Fibroblast of lung (primary cell): ENCODE measurements at regions not wholly inside any gene's neighbourhood (a gene's known extent, or its start where the extent isn't known, plus 50 kb on each side); places are given as distances from the start of the nearest gene placed in this dataset.

Experiments used
- DNase-seq, 2 donors: peaks; one replicate each; pipeline versions ENCODE4 v3.0.0 to v3.0.0-alpha.2; 2010; ENCODE audit warnings: low read depth in 2 of 2
- H2AFZ ChIP-seq: 2 replicates; pipeline ENCODE4 v1.5.1; 2012; ENCODE audit warnings: low read length, control low read depth, inconsistent platforms
- H3K27ac ChIP-seq: 2 replicates; pipeline ENCODE4 v1.5.1; 2011; ENCODE audit warnings: low read length, control low read depth; ENCODE audit not compliant: insufficient read depth
- H3K27me3 ChIP-seq: 2 replicates; pipeline ENCODE4 v1.5.1; 2011; ENCODE audit warnings: mild to moderate bottlenecking, low read length; ENCODE audit not compliant: control insufficient read depth, insufficient read depth
- H3K36me3 ChIP-seq: 2 replicates; pipeline ENCODE4 v1.5.1; 2011; ENCODE audit warnings: low read length; ENCODE audit not compliant: control insufficient read depth, insufficient read depth
- H3K4me1 ChIP-seq: 2 replicates; pipeline ENCODE4 v1.5.1; 2011; ENCODE audit warnings: low read length; ENCODE audit not compliant: control insufficient read depth, insufficient read depth; ENCODE audit errors: extremely low read depth
- H3K4me2 ChIP-seq: 2 replicates; pipeline ENCODE4 v1.5.1; 2011; ENCODE audit warnings: low read length, control low read depth; ENCODE audit not compliant: insufficient read depth; ENCODE audit errors: extremely low read depth
- H3K4me3 ChIP-seq, 4 experiments: fragments of 200-600 bp in 1 of 4; sonication (generic) in 1 of 4; replicated peaks in 1 of 4; 2 replicates each; pipeline ENCODE4 v1.5.1; 2011 to 2016; ENCODE audit warnings: low read length in 4 of 4, low read depth in 3 of 4, mild to moderate bottlenecking in 3 of 4, control low read depth in 2 of 4, inconsistent platforms in 1 of 4, mixed read lengths in 1 of 4; ENCODE audit not compliant: insufficient read depth in 1 of 4; ENCODE audit errors: control extremely low read depth in 1 of 4
- H3K79me2 ChIP-seq: 2 replicates; pipeline ENCODE4 v1.5.1; 2012; ENCODE audit warnings: mild to moderate bottlenecking, low read length, inconsistent platforms; ENCODE audit not compliant: control insufficient read depth, insufficient read depth
- H3K9ac ChIP-seq: 2 replicates; pipeline ENCODE4 v1.5.1; 2011; ENCODE audit warnings: mild to moderate bottlenecking, low read length, control low read depth; ENCODE audit not compliant: insufficient read depth
- H3K9me3 ChIP-seq: 2 replicates; pipeline ENCODE4 v1.5.1; 2012; ENCODE audit warnings: low read depth, low read length; ENCODE audit not compliant: control insufficient read depth, insufficient read depth
- H4K20me1 ChIP-seq: 2 replicates; pipeline ENCODE4 v1.5.1; 2011; ENCODE audit warnings: low read length; ENCODE audit not compliant: control insufficient read depth, insufficient read depth; ENCODE audit errors: extremely low read depth
- EZH2 ChIP-seq: IDR thresholded peaks from 2 replicates; pipeline ENCODE4 v1.5.1; 2012; ENCODE audit warnings: low read length, control low read depth, mild to moderate bottlenecking; ENCODE audit errors: missing control alignments
- TF ChIP-seq, protein P1 (sequence below), 2 donors: IDR thresholded peaks in 1 of 2; conservative IDR thresholded peaks in 1 of 2; 1 replicate in 1 of 2; 2 replicates in 1 of 2; pipeline ENCODE4 v1.5.1; 2011 to 2012; ENCODE audit warnings: low read length in 2 of 2, control low read depth in 1 of 2, inconsistent platforms in 1 of 2, low read depth in 1 of 2, mild to moderate bottlenecking in 1 of 2

- Histone ChIP-seq H3K27me3 (no peaks in the 10 kb centered on the region), H3K4me3 (no peak overlapping the region), H3K9ac (no peak overlapping the region), H3K27ac (no peak overlapping the region), H3K4me1 (no peaks in the 10 kb centered on the region), H3K36me3 (no peaks in the 10 kb centered on the region), H3K79me2 (no peaks in the 10 kb centered on the region), H4K20me1 (no peaks in the 10 kb centered on the region), H3K9me3 (no peaks in the 10 kb centered on the region), H2AFZ (no peak overlapping the region), H3K4me2 (no peak overlapping the region)
- no peak for DNase-seq
- TF ChIP-seq EZH2: no peak
- TF ChIP-seq, protein P1, sequence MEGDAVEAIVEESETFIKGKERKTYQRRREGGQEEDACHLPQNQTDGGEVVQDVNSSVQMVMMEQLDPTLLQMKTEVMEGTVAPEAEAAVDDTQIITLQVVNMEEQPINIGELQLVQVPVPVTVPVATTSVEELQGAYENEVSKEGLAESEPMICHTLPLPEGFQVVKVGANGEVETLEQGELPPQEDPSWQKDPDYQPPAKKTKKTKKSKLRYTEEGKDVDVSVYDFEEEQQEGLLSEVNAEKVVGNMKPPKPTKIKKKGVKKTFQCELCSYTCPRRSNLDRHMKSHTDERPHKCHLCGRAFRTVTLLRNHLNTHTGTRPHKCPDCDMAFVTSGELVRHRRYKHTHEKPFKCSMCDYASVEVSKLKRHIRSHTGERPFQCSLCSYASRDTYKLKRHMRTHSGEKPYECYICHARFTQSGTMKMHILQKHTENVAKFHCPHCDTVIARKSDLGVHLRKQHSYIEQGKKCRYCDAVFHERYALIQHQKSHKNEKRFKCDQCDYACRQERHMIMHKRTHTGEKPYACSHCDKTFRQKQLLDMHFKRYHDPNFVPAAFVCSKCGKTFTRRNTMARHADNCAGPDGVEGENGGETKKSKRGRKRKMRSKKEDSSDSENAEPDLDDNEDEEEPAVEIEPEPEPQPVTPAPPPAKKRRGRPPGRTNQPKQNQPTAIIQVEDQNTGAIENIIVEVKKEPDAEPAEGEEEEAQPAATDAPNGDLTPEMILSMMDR (conservative IDR thresholded peaks at IDR 0.05 in 1 of 2, IDR thresholded peaks at IDR 0.05 in 1 of 2; ENCODE audit: low read depth in 1 of 2, low read length in 2 of 2): no peak
Observed at GRCh38 chr1:18547460-18547859, 66.7 kb downstream of the KLHDC7A start.

DNA sequence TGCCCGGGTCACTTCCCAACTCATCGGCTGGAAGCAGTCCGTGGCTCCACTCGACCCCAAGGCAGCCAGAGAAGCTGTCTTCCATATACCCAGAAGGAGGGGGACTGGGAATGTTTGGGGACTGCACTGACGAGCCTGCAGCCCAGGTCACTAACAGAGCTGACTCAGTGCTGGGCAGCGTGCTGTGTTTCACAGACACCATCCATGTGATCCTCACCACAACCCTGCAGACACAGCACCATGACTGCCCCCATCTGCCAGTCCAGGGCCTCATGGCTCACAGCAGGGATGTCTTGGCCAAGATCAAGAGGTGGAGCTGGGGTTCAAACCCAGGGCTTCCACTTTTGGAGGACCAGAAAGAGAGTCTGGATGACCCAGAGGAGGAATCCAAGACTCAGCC, 67.9 kb downstream of the KLHDC7A start:
- no peaks in the 10 kb centered on the region for H3K4me1 ChIP-seq
- no peak for DNase-seq
- TF ChIP-seq, protein P1 (conservative IDR thresholded peaks at IDR 0.05 in 1 of 2, IDR thresholded peaks at IDR 0.05 in 1 of 2; ENCODE audit: low read depth in 1 of 2, low read length in 2 of 2): no peak
- TF ChIP-seq EZH2: no peak
- H3K4me2 ChIP-seq: no peak overlapping the region
- H3K9me3 ChIP-seq: no peaks in the 10 kb centered on the region
- no peaks in the 10 kb centered on the region for H4K20me1 ChIP-seq
- H2AFZ ChIP-seq: no peak overlapping the region
- no peaks in the 10 kb centered on the region for H3K79me2 ChIP-seq
- no peak overlapping the region for H3K9ac ChIP-seq
- no peaks in the 10 kb centered on the region for H3K27me3 ChIP-seq
- no peak overlapping the region for H3K27ac ChIP-seq
- no peak overlapping the region for H3K4me3 ChIP-seq
- H3K36me3 ChIP-seq: no peaks in the 10 kb centered on the region

DNA sequence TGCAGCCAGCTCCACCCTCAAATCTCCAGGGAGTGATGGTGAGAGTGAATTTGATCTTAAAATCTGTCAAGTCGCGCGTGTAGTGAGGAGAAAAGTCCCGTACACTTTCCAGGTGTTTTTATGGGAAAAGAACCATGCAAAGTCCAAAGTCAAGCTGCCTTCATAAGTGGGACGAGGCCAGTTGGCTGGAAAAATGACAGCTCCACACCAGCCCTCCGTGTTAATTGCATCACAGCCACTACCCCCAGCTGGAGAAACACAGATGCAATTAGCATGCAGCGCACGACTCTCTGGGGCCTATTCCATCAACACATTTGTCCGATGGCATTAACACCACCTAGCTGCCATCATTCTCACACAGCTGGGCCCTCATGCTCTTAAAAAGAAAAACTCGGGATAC, 68.4 kb downstream of the KLHDC7A start:
- H3K27ac ChIP-seq: no peak overlapping the region

More for the DNA sequence above, 68.4 kb downstream of the KLHDC7A start:
- no peak for DNase-seq
- TF ChIP-seq, protein P1 (conservative IDR thresholded peaks at IDR 0.05 in 1 of 2, IDR thresholded peaks at IDR 0.05 in 1 of 2; ENCODE audit: low read depth in 1 of 2, low read length in 2 of 2): no peak
- TF ChIP-seq EZH2: no peak
- H3K9me3 ChIP-seq: no peaks in the 10 kb centered on the region
- H3K79me2 ChIP-seq: no peaks in the 10 kb centered on the region
- no peak overlapping the region for H2AFZ ChIP-seq
- H4K20me1 ChIP-seq: no peaks in the 10 kb centered on the region
- no peaks in the 10 kb centered on the region for H3K36me3 ChIP-seq
- H3K4me1 ChIP-seq: no peaks in the 10 kb centered on the region
- H3K4me3 ChIP-seq: no peak overlapping the region
- no peak overlapping the region for H3K9ac ChIP-seq
- H3K27me3 ChIP-seq: no peaks in the 10 kb centered on the region
- H3K4me2 ChIP-seq: no peak overlapping the region
